A549 (cell line): ENCODE measurements at regions not wholly inside any gene's neighbourhood (a gene's known extent, or its start where the extent isn't known, plus 50 kb on each side); places are given as distances from the start of the nearest gene placed in this dataset.

Source experiments
- ATAC-seq, 2 experiments: fragments of 200-7000 bp in 1 of 2; fragments of >200 bp in 1 of 2; cut with Nextera tagmentation in 1 of 2; cut with Tn5 transposase in 1 of 2; 3 replicates each; pipeline versions ENCODE4 v1.8.0 to v1.9.1; 2018 to 2020; ENCODE audit warnings: mild to moderate bottlenecking in 1 of 2, moderate library complexity in 1 of 2
- CTCF ChIA-PET: fragments of 300-600 bp; sonication (Branson Sonifier 250); formaldehyde crosslinking; extraction: SDS; loops from one replicate; lab custom pipeline; 2021; ENCODE audit warnings: antibody characterized with exemption, inconsistent platforms; lab: Yijun Ruan, JAX
- POLR2A ChIA-PET: fragments of 350-600 bp; formaldehyde crosslinking; extraction: SDS; loops from one replicate; lab custom pipeline; 2021; ENCODE audit warnings: antibody characterized with exemption, inconsistent platforms; lab: Yijun Ruan, JAX
- DNase-seq, 2 experiments: peaks; one replicate each; pipeline versions ENCODE4 v3.0.0 to v3.0.0-alpha.2; 2011 to 2016; ENCODE audit warnings: low read depth in 1 of 2, low spot score in 1 of 2
- FAIRE-seq: peaks from 2 replicates; lab custom pipeline; 2011; peaks lifted over from hg19 to GRCh38; lab: Jason Lieb, UNC
- H3K27ac ChIP-seq, 2 experiments: fragments of >200 bp; sonication (Bioruptor Twin); formaldehyde crosslinking; 3 replicates each; pipeline ENCODE4 v1.5.1; 2016 to 2017
- H3K4me1 ChIP-seq: fragments of >200 bp; sonication (Bioruptor Twin); formaldehyde crosslinking; 3 replicates; pipeline ENCODE4 v1.6.1; 2016
- H3K4me2 ChIP-seq: fragments of >200 bp; sonication (Bioruptor Twin); formaldehyde crosslinking; 3 replicates; pipeline ENCODE4 v1.6.1; 2016
- H3K4me3 ChIP-seq: fragments of >200 bp; sonication (Bioruptor Twin); formaldehyde crosslinking; 3 replicates; pipeline ENCODE4 v1.5.1; 2016
- H3K9me3 ChIP-seq: fragments of >200 bp; sonication (Bioruptor Twin); formaldehyde crosslinking; 3 replicates; pipeline ENCODE4 v1.6.1; 2016
- CBX2 ChIP-seq: fragments of 200-600 bp; sonication (generic); IDR thresholded peaks from 2 replicates; pipeline ENCODE4 v1.6.1; 2016; ENCODE audit warnings: low read depth, mild to moderate bottlenecking, borderline replicate concordance
- CBX8 ChIP-seq: fragments of 200-600 bp; sonication (generic); IDR thresholded peaks from 2 replicates; pipeline ENCODE4 v1.6.1; 2016
- HOXB13 ChIP-seq: fragments of 250-450 bp; sonication (Bioruptor Pico); IDR thresholded peaks from 2 replicates; pipeline ENCODE4 v1.5.0; 2020; ENCODE audit warnings: low read depth, mild to moderate bottlenecking, moderate library complexity
- JUNB ChIP-seq: fragments of >200 bp; sonication (Bioruptor Twin); formaldehyde crosslinking; IDR thresholded peaks from 2 replicates; pipeline ENCODE4 v1.6.1; 2016
- KDM1A ChIP-seq: fragments of 200-600 bp; sonication (generic); IDR thresholded peaks from 2 replicates; pipeline ENCODE4 v1.6.1; 2016; ENCODE audit warnings: low read depth, mild to moderate bottlenecking
- MAFK ChIP-seq: fragments of 450-650 bp; IDR thresholded peaks from 2 replicates; pipeline ENCODE4 v1.6.1; 2014; ENCODE audit not compliant: partially characterized antibody
- MAZ ChIP-seq: fragments of 150-350 bp; IDR thresholded peaks from 2 replicates; pipeline ENCODE4 v1.6.1; 2014; ENCODE audit warnings: antibody characterized with exemption, low read depth, low read length, borderline replicate concordance
- RAD21 ChIP-seq, 2 experiments: fragments of >200 bp in 1 of 2; sonication (Bioruptor Twin) in 1 of 2; formaldehyde crosslinking in 1 of 2; IDR thresholded peaks in 1 of 2; conservative IDR thresholded peaks in 1 of 2; 2 replicates in 1 of 2; 3 replicates in 1 of 2; pipeline ENCODE4 v1.6.1; 2012 to 2018; ENCODE audit warnings: inconsistent platforms in 1 of 2
- RARB ChIP-seq: fragments of 250-450 bp; sonication (Bioruptor Pico); IDR thresholded peaks from 2 replicates; pipeline ENCODE4 v1.8.0; 2021; ENCODE audit warnings: mild to moderate bottlenecking, moderate library complexity
- RCOR1 ChIP-seq: fragments of 150-350 bp; IDR thresholded peaks from 2 replicates; pipeline ENCODE4 v1.6.1; 2014; ENCODE audit warnings: antibody characterized with exemption, low read length, low read depth
- RFX5 ChIP-seq: fragments of 450-650 bp; IDR thresholded peaks from 2 replicates; pipeline ENCODE4 v1.7.1; 2014; ENCODE audit warnings: antibody characterized with exemption, mild to moderate bottlenecking, moderate library complexity
- SMC3 ChIP-seq: fragments of >200 bp; sonication (Bioruptor Twin); formaldehyde crosslinking; IDR thresholded peaks from 3 replicates; pipeline ENCODE4 v1.6.1; 2018; ENCODE audit warnings: inconsistent platforms
- ZC3H11A ChIP-seq: fragments of 450-650 bp; IDR thresholded peaks from 2 replicates; pipeline ENCODE4 v1.6.1; 2014; ENCODE audit warnings: antibody characterized with exemption, mild to moderate bottlenecking
- ZFP36 ChIP-seq: fragments of 450-650 bp; IDR thresholded peaks from 2 replicates; pipeline ENCODE4 v1.6.1; 2014; ENCODE audit warnings: borderline replicate concordance; ENCODE audit not compliant: partially characterized antibody
- WGBS: methylation state at CpG from one replicate; pipeline ENCODE4 v1.1.6; 2017; ENCODE audit errors: missing lambda C conversion rate; 5-methylcytosine and 5-hydroxymethylcytosine counted together
- TF ChIP-seq, protein P1 (sequence below): IDR thresholded peaks from 2 replicates; pipeline ENCODE4 v1.6.1; 2012
- TF ChIP-seq, protein P2 (sequence below): fragments of 250-450 bp; sonication (Bioruptor Pico); IDR thresholded peaks from 2 replicates; pipeline ENCODE4 v1.5.0; 2020; ENCODE audit warnings: low read depth, mild to moderate bottlenecking, moderate library complexity

DNA sequence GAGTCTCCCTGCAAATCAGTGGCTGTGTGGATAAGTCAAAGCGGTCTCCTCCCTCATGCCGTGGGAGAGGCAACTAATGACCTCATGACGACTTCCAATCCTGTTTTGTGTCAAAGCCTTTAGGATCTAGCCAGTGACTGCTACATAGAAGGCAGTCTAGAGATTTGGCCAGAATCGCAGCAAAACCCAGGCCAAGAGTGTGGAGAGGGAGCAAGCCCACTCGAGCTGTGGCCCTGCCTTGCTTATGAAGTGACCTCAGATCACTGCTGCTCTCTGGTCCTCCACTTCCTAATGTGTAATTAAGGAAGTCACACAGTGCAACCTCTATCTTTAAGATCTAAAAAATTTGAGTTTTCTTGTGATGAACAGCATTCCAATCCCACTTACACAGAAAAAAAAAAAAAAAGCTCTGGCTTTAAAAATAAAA is 296.7 kb upstream of the KLF6 start:
- POLR2A ChIA-PET, result no interaction called here
- H3K27ac ChIP-seq, result no peak overlapping the region
- CTCF ChIA-PET, result no interaction called here
- no peak overlapping the region for H3K4me2 ChIP-seq
- no peak for ATAC-seq
- H3K4me3 ChIP-seq, result no peak overlapping the region
- WGBS, result 74% methylated on average over 5 of the region's 5 CpGs
- TF ChIP-seq MAFK, result no peak
- no peak for TF ChIP-seq JUNB
- TF ChIP-seq, protein P1, sequence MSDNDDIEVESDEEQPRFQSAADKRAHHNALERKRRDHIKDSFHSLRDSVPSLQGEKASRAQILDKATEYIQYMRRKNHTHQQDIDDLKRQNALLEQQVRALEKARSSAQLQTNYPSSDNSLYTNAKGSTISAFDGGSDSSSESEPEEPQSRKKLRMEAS, result no peak
- no peak for TF ChIP-seq MAZ
- H3K4me1 ChIP-seq, result no peaks in the 10 kb centered on the region
- no peaks in the 10 kb centered on the region for H3K9me3 ChIP-seq
- DNase-seq, result no peak
- FAIRE-seq, result no peak

DNA sequence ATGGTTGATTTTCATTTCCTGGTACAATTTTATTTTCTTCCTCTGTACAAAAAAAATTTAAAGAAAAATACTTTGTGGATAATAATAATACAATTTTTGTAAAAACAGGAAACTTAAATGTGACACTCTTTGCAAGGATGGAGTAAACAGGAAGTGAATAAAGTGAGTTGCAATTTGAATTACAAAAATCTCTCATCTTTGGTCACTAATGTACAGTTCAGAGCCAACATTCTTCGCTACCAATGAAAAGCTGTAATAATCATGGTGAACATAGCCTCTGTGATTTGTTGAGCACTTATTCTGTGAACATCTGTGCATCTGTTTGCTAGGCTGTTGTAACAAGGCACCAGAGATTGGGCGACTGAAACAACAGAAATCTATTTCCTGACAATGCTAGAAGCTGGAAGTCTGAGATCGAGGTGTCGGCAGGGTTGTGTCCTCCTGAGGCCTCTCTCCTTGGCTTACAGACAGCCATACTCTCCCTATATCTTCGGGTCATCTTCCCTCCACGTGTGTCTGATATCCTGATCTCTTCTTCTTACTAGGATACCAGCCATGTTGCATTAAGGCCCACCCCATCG is 295.3 kb upstream of the KLF6 start:
- no peak for TF ChIP-seq CBX2
- no peak for TF ChIP-seq RARB (CRISPR knock-in tag)
- no peak overlapping the region for H3K27ac ChIP-seq
- no peak for FAIRE-seq
- no peaks in the 10 kb centered on the region for H3K9me3 ChIP-seq
- ATAC-seq, result no peak
- ChIA-PET POLR2A (no interaction called here), CTCF (interaction anchor here (1.0 kb wide), 1 partner anchor 61 kb away, joined by 3 read pairs; no protein-coding TSS in a partner anchor)
- DNase-seq, result no peak
- 72% methylated on average over 7 of the region's 7 CpGs for WGBS
- no peak overlapping the region for H3K4me3 ChIP-seq
- no peak overlapping the region for H3K4me2 ChIP-seq
- H3K4me1 ChIP-seq, result no peaks in the 10 kb centered on the region

DNA sequence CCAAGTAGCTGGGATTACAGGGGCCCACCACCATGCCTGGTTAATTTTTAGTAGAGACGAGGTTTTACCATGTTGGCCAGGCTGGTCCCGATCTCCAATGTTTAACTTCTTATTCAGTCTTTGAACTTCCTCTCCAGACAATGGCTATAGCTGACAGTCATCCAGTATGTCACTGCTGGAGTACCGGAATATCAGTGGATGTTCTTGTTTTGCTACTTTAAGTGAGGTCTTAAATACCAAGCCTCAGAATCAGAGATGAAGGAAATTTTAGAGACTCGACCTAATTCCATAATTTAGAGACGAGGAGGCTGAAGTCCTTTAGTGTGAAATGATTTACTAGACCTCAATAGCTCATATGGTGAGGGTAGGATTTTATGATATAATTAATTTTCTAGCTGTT is 294.8 kb upstream of the KLF6 start:
- no peak for DNase-seq
- ATAC-seq, result no peak
- no peaks in the 10 kb centered on the region for H3K9me3 ChIP-seq
- H3K27ac ChIP-seq, result no peak overlapping the region
- no peak for FAIRE-seq
- ChIA-PET CTCF (interaction anchor here (1.0 kb wide), 1 partner anchor 62 kb away, joined by 3 read pairs; no protein-coding TSS in a partner anchor), POLR2A (no interaction called here)
- no peak overlapping the region for H3K4me2 ChIP-seq
- 68% methylated on average over 5 of the region's 5 CpGs for WGBS
- no peak overlapping the region for H3K4me3 ChIP-seq
- no peak for TF ChIP-seq RAD21 (conservative IDR thresholded peaks at IDR 0.05 in 1 of 2, IDR thresholded peaks at IDR 0.05 in 1 of 2)
- H3K4me1 ChIP-seq, result no peaks in the 10 kb centered on the region

DNA sequence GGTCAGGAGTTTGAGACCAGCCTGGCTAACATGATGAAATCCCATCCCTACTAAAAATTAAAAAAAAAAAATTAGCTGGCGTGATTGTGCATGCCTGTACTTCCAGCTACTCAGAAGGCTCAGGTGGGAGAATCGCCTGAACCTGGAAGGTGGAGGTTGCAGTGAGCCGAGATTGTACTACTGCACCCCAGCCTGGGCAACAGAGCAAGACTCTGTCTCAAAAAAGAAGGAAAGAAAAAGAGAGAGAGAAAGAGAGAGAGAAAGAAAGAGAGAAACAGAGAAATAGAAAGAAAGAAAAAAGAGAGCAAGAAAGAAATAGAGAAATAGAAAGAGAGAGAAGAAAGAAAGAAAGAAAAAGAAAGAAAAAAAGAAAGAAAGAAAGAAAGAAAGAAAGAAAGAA is 292.8 kb upstream of the KLF6 start:
- ATAC-seq (no peak), DNase-seq (no peak), FAIRE-seq (no peak)
- Histone ChIP-seq H3K4me1 (no peaks in the 10 kb centered on the region), H3K4me3 (no peak overlapping the region), H3K4me2 (no peak overlapping the region), H3K27ac (no peak overlapping the region), H3K9me3 (no peaks in the 10 kb centered on the region)
- 52% methylated on average over 3 of the region's 3 CpGs for WGBS
- POLR2A ChIA-PET, result no interaction called here
- CTCF ChIA-PET, result interaction anchor here (0.6 to 0.9 kb wide), 3 partner anchors 29 to 185 kb away, joined by 3 read pairs; no protein-coding TSS in a partner anchor
- TF ChIP-seq, protein P2, sequence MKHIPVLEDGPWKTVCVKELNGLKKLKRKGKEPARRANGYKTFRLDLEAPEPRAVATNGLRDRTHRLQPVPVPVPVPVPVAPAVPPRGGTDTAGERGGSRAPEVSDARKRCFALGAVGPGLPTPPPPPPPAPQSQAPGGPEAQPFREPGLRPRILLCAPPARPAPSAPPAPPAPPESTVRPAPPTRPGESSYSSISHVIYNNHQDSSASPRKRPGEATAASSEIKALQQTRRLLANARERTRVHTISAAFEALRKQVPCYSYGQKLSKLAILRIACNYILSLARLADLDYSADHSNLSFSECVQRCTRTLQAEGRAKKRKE, result no peak
- TF ChIP-seq RAD21 (conservative IDR thresholded peaks at IDR 0.05 in 1 of 2, IDR thresholded peaks at IDR 0.05 in 1 of 2) (no peak), ZC3H11A (no peak), KDM1A (no peak)

DNA sequence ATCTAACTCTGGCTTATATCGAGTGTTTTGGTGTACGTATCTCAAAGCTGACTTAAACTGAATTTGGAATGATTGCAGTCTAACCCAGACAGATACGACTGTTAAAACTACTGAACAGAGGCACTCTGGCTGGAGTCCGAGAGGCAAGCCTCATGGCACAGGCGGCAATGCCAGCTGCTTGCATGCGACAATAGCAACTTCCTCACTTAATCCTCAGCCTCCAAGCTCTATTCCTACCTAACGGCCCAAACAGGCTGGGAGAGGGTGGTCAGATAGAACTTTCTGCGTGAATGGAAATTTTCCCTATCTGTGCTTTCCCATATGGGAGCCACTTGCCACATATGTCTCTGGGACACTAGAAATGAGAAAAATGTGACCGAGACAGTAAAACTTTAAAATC is 292.0 kb upstream of the KLF6 start:
- WGBS, result 83% methylated on average over 9 of the region's 9 CpGs
- no peak overlapping the region for H3K27ac ChIP-seq
- ATAC-seq (no peak), DNase-seq (no peak), FAIRE-seq (no peak)
- no peak for TF ChIP-seq CBX8
- no peak for TF ChIP-seq ZFP36
- no peaks in the 10 kb centered on the region for H3K9me3 ChIP-seq
- ChIA-PET CTCF (interaction anchor here (0.9 kb wide), 1 partner anchor 166 kb away, joined by 3 read pairs; no protein-coding TSS in a partner anchor), POLR2A (no interaction called here)
- no peaks in the 10 kb centered on the region for H3K4me1 ChIP-seq
- H3K4me3 ChIP-seq, result no peak overlapping the region
- no peak overlapping the region for H3K4me2 ChIP-seq

DNA sequence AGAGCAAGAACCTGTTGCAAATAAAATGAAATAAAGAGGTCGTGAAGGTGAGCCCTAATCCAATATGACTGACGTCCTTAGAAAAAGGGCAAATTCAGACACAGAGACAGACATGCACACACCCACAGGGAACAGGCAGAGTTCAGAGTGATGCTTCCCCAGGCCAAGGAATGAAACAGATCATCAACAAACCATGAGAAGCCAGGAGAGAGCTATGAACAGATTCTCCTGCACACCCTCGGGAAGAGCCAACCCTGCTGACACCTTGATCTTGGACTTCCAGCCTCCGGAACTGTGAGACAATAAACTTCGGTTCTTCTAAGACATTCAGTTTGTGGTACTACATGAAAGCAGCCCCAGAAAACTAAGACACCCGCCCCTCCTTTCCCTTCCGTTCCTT is 290.4 kb upstream of the KLF6 start:
- no peak overlapping the region for H3K27ac ChIP-seq
- TF ChIP-seq HOXB13 (CRISPR knock-in tag), result no peak
- no peak for TF ChIP-seq RFX5
- no peak for TF ChIP-seq RCOR1
- no peak for TF ChIP-seq SMC3
- TF ChIP-seq, all 56 proteins: peak for 0
- Histone ChIP-seq H3K4me1 (no peaks in the 10 kb centered on the region), H3K9me3 (no peaks in the 10 kb centered on the region), H3K4me3 (no peak overlapping the region), H3K4me2 (no peak overlapping the region)
- ChIA-PET CTCF (no interaction called here), POLR2A (no interaction called here)
- WGBS, result 74% methylated on average over 7 of the region's 7 CpGs
- FAIRE-seq (no peak), ATAC-seq (no peak), DNase-seq (no peak)
